ENCODE measurements at regions not wholly inside any gene's neighbourhood (a gene's known extent, or its start where the extent isn't known, plus 50 kb on each side); places are given as distances from the start of the nearest gene placed in this dataset.

DNA sequence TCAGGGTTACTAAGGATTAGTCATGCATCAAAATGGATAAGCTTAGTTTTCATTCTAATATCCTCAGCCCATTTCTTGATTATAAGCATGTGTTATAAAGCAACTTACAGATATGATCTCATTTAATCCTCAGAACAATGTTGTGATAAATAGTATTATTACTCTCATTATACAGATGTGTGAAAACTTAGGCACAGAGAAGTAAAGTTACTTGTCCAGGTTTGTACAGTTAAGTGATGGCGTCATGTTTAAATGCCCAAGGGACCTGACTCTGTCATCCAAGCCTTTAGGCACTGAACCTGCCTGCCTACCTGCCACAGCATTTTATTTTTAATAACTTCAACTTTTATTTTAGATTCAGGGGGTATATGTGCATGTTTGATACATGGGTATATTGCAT is 472.9 kb upstream of the SEMA6D start:
- TF ChIP-seq, protein P1, sequence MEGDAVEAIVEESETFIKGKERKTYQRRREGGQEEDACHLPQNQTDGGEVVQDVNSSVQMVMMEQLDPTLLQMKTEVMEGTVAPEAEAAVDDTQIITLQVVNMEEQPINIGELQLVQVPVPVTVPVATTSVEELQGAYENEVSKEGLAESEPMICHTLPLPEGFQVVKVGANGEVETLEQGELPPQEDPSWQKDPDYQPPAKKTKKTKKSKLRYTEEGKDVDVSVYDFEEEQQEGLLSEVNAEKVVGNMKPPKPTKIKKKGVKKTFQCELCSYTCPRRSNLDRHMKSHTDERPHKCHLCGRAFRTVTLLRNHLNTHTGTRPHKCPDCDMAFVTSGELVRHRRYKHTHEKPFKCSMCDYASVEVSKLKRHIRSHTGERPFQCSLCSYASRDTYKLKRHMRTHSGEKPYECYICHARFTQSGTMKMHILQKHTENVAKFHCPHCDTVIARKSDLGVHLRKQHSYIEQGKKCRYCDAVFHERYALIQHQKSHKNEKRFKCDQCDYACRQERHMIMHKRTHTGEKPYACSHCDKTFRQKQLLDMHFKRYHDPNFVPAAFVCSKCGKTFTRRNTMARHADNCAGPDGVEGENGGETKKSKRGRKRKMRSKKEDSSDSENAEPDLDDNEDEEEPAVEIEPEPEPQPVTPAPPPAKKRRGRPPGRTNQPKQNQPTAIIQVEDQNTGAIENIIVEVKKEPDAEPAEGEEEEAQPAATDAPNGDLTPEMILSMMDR (IDR thresholded peaks at IDR 0.05), result no peak
- Histone ChIP-seq H3K4me3 (no peak overlapping the region), H3K27ac (no peak overlapping the region)
- no peak for DNase-seq (ENCODE audit: low spot score)

DNA sequence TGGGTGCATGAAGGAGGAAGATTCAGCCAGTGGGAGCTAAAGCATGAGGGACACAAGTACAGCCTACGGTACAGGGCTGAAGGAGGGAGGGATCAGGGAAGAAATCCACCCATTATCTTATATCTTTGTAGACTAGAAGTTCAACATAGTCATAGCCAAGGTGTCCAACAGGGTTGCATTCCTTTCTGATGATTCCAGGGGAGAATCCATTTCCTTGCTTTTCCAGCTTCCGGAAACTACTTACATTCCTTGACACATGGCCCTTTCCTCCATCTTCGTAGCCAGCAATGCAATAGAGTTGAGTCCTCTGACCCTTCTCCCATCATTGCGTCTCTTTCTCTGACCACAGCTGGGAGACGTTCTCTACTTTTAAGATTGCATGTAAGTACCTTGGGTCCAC is 471.0 kb upstream of the SEMA6D start:
- Histone ChIP-seq H3K4me3 (no peak overlapping the region), H3K27ac (no peak overlapping the region)
- TF ChIP-seq, protein P1 (IDR thresholded peaks at IDR 0.05), result no peak
- DNase-seq (ENCODE audit: low spot score), result no peak

DNA sequence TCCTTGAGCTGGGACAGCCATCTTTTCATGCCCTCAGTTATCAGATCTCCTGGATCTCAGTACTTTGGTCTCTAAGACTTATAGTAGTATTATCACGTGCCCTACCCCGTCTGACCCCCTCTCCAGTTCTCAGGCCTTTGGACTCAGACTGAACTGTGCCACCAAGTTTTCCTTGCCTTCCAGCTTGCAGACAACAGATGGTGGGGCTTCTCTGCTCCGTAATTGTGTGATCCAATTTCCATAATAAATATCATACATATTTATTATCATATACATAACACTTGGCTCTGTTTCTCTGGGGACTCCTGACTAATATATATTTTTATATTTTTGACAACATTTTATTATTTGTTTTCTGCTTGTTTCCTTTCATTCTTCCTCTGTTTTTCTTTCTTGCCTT is 458.8 kb upstream of the SEMA6D start:
- H3K27ac ChIP-seq, result no peak overlapping the region
- TF ChIP-seq, protein P1 (IDR thresholded peaks at IDR 0.05), result no peak
- H3K4me3 ChIP-seq, result no peak overlapping the region
- no peak for DNase-seq (ENCODE audit: low spot score)

DNA sequence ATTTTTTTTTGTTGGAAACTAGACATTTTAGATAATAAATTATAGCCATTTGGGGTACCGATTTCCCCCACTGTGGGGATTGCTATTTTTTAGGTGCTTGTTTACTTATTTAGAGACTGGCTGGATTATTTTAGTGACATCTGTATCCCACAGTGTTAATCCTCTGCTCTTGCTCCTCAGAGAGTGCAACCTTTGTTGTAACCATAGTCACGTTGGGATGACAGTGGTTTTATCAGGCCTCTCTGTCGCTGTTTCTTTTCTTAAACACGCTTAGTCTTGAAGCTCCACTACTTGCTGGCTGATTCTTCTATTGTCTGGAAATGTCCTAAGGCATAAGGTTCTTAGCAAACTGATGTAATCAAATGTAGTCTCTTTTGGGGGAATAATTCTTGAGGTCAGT is 451.6 kb upstream of the SEMA6D start:
- no peak for DNase-seq (ENCODE audit: low spot score)
- Histone ChIP-seq H3K27ac (no peak overlapping the region), H3K4me3 (no peak overlapping the region)
- TF ChIP-seq, protein P1 (IDR thresholded peaks at IDR 0.05), result no peak

DNA sequence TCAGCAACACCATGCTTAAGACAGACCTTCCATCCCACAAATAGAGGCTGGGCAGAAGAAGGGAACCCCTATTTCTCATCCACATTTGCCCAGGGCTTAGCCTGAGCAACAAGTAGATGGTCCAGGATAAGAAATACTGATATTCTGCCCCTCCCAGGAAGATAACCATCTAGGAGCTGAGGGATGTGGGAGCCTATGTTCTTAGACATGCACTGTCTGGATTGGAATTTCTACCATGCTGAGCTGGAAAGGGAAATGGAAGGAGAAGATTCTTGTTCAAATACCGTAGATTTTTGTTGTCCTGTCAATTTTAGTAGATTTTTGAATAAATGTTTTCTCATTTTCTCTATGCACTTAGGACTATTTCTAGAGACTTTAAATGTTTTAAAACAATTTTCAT is 450.7 kb upstream of the SEMA6D start:
- no peak for DNase-seq (ENCODE audit: low spot score)
- no peak overlapping the region for H3K27ac ChIP-seq
- no peak overlapping the region for H3K4me3 ChIP-seq
- TF ChIP-seq, protein P1 (IDR thresholded peaks at IDR 0.05), result no peak

DNA sequence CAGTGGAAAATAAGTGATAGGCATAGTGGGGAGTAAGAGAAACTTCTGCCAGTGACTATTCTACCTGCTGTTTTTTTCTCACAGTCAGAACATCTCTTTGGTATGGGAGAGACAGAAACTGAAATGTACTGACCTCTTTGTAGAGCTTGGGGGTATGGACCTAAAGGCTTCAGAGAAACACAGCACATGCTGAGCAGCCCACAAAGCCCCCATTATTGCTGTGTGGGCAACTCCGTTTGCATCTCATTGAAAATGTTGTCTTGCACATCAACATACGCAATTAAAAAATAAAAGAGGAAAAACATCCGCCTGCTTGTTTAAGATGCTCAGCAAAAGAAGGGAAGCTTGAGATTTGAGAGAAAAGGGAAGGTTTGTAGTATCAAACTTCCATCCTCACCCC is 443.4 kb upstream of the SEMA6D start:
- DNase-seq (ENCODE audit: low spot score), result no peak
- H3K27ac ChIP-seq, result no peak overlapping the region
- H3K4me3 ChIP-seq, result no peak overlapping the region
- TF ChIP-seq, protein P1 (IDR thresholded peaks at IDR 0.05), result no peak

DNA sequence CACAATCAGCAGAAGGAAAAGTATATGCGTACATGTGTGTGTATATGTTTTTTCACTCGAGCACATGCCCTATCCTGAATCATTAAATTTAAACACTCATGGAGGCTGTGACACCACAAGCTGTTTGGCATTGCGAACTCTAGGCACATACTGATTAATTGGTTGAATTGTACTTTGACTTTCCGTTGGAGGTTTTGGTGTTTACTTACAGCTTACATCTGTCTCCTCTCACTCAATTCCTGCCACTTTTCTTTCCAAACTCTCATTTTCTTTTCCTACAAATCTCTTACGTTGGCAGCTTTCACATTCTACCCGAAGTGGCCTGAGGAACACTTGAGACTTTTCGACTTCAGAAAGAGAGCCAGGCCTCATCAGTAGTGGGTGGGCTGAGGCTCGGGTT is 434.1 kb upstream of the SEMA6D start:
- TF ChIP-seq, protein P1 (IDR thresholded peaks at IDR 0.05), result no peak
- Histone ChIP-seq H3K27ac (no peak overlapping the region), H3K4me3 (no peak overlapping the region)
- DNase-seq (ENCODE audit: low spot score), result no peak

Measured in coronary artery (tissue), 2 donors.